Panc1 (cell line): ENCODE measurements at regions not wholly inside any gene's neighbourhood (a gene's known extent, or its start where the extent isn't known, plus 50 kb on each side); places are given as distances from the start of the nearest gene placed in this dataset.

Source experiments
- ATAC-seq: fragments of 200-7000 bp; cut with Tn5 transposase; 2 replicates; pipeline ENCODE4 v1.9.1; 2020; ENCODE audit warnings: mild to moderate bottlenecking, moderate library complexity
- BruUV-seq: library from RNA; stranded (reverse); fragments of 400-500 nt; replicated peaks from 2 replicates; lab custom pipeline; 2021; lab: Mats Ljungman, UMichigan
- CTCF ChIA-PET: fragments of 300-600 bp; sonication (Branson Sonifier 250); formaldehyde crosslinking; loops from one replicate; lab custom pipeline; 2022; ENCODE audit warnings: antibody characterized with exemption; lab: Charles Lee
- POLR2A ChIA-PET: fragments of 300-600 bp; sonication (Branson Sonifier 250); formaldehyde crosslinking; loops from one replicate; lab custom pipeline; 2022; ENCODE audit warnings: antibody characterized with exemption; lab: Charles Lee
- DNase-seq: peaks from one replicate; pipeline ENCODE4 v3.0.0-alpha.2; 2010; ENCODE audit warnings: low read depth, low spot score
- H3K27ac ChIP-seq: 2 replicates; pipeline ENCODE4 v1.5.1; 2011; ENCODE audit warnings: mild to moderate bottlenecking, low read length, inconsistent platforms
- H3K27me3 ChIP-seq: fragments of 200-500 bp; sonication (Bioruptor generic); 2 replicates; pipeline ENCODE4 v1.6.0; 2014; ENCODE audit warnings: low read length, inconsistent platforms; ENCODE audit not compliant: control insufficient read depth, insufficient read depth
- H3K36me3 ChIP-seq: fragments of 200-500 bp; sonication (Bioruptor generic); 2 replicates; pipeline ENCODE4 v1.5.1; 2014; ENCODE audit warnings: inconsistent platforms, mild to moderate bottlenecking, low read length, moderate library complexity; ENCODE audit not compliant: control insufficient read depth, insufficient read depth
- H3K4me1 ChIP-seq: 2 replicates; pipeline ENCODE4 v1.5.1; 2011; ENCODE audit warnings: inconsistent platforms, mild to moderate bottlenecking, low read length, moderate library complexity; ENCODE audit not compliant: control insufficient read depth, insufficient read depth
- H3K4me3 ChIP-seq, 2 experiments: 2 replicates each; pipeline ENCODE4 v1.5.1; 2011 to 2012; ENCODE audit warnings: low read depth in 2 of 2, low read length in 2 of 2, mild to moderate bottlenecking in 2 of 2, inconsistent platforms in 1 of 2, moderate library complexity in 1 of 2
- H3K9me3 ChIP-seq: fragments of 200-500 bp; sonication (Bioruptor generic); 2 replicates; pipeline ENCODE4 v1.5.1; 2014; ENCODE audit warnings: low read depth, mild to moderate bottlenecking, inconsistent platforms, low read length, moderate library complexity; ENCODE audit not compliant: control insufficient read depth, insufficient read depth
- CTCF ChIP-seq: fragments of 450-650 bp; IDR thresholded peaks from 2 replicates; pipeline ENCODE4 v1.5.1; 2017; ENCODE audit warnings: mild to moderate bottlenecking
- POLR2AphosphoS5 ChIP-seq: IDR thresholded peaks from 2 replicates; pipeline ENCODE4 v1.6.1; 2012; ENCODE audit warnings: mild to moderate bottlenecking, low read depth, low read length, moderate library complexity
- REST ChIP-seq, 2 experiments: IDR thresholded peaks; 2 replicates each; pipeline ENCODE4 v1.6.1; 2011 to 2012; ENCODE audit warnings: low read depth in 2 of 2, control low read depth in 1 of 2, low read length in 1 of 2, mild to moderate bottlenecking in 1 of 2, moderate library complexity in 1 of 2; ENCODE audit not compliant: insufficient read depth in 1 of 2
- SIN3A ChIP-seq: IDR thresholded peaks from 2 replicates; pipeline ENCODE4 v1.6.1; 2012; ENCODE audit warnings: low read depth, mild to moderate bottlenecking, low read length, moderate library complexity, borderline replicate concordance; ENCODE audit not compliant: insufficient read depth
- TCF7L2 ChIP-seq: IDR thresholded peaks from 2 replicates; pipeline ENCODE4 v1.6.1; 2011; ENCODE audit warnings: mild to moderate bottlenecking, low read depth, low read length, inconsistent platforms
- in situ Hi-C: cut with HindIII; loops from 2 replicates; pipeline ENCODE4 v1.10.0; 2016; ENCODE audit warnings: low sequenced_read_pairs, low pct_unique_long_range_greater_than_20kb
- intact Hi-C: fragments of 100-400 bp; cut with micrococcal nuclease; formaldehyde crosslinking; loops from one replicate; pipeline ENCODE4 v1.10.0; 2022; ENCODE audit not compliant: unreplicated experiment

- CTCF ChIA-PET: no interaction called here
- intact Hi-C loops (no loop called here), in situ Hi-C loops (no loop called here)
- Histone ChIP-seq H3K27me3 (no peaks in the 10 kb centered on the region), H3K36me3 (no peaks in the 10 kb centered on the region), H3K27ac (no peak overlapping the region), H3K4me3 (no peak overlapping the region), H3K4me1 (no peaks in the 10 kb centered on the region), H3K9me3 (no peaks in the 10 kb centered on the region)
- TF ChIP-seq POLR2AphosphoS5 (no peak), CTCF (no peak), SIN3A (no peak), TCF7L2 (no peak), REST (IDR thresholded peaks at IDR 0.05; ENCODE audit: insufficient read depth in 1 of 2, low read depth in 2 of 2, low read length in 1 of 2) (no peak)
- peak; percentile 52 for DNase-seq
- peak; percentile 82 for ATAC-seq
- no TSS peak for BruUV-seq
- POLR2A ChIA-PET: interaction anchor here (0.7 kb wide), 1 partner anchor 1581 kb away, joined by 3 read pairs; no protein-coding TSS in a partner anchor
Measured at GRCh38 chr18:60232541-60232940, 140.0 kb downstream of the MC4R start.

GRCh38 chr18:60228609-60229595 lies 143.7 kb downstream of the MC4R start:
- intact Hi-C loops: no loop called here
- Histone ChIP-seq H3K4me3 (no peak overlapping the region), H3K27me3 (no peaks in the 10 kb centered on the region), H3K36me3 (no peaks in the 10 kb centered on the region), H3K27ac (no peak overlapping the region), H3K4me1 (no peaks in the 10 kb centered on the region), H3K9me3 (no peaks in the 10 kb centered on the region)
- ATAC-seq: no peak
- BruUV-seq: no TSS peak
- no peak for TF ChIP-seq TCF7L2
- TF ChIP-seq SIN3A: no peak
- no peak for TF ChIP-seq REST (IDR thresholded peaks at IDR 0.05; ENCODE audit: insufficient read depth in 1 of 2, low read depth in 2 of 2, low read length in 1 of 2)
- TF ChIP-seq POLR2AphosphoS5: no peak
- no peak for TF ChIP-seq CTCF
- in situ Hi-C loops: no loop called here
- no peak for DNase-seq
- ChIA-PET CTCF (no interaction called here), POLR2A (no interaction called here)
